ENCODE measurements at regions not wholly inside any gene's neighbourhood (a gene's known extent, or its start where the extent isn't known, plus 50 kb on each side); places are given as distances from the start of the nearest gene placed in this dataset.

DNA sequence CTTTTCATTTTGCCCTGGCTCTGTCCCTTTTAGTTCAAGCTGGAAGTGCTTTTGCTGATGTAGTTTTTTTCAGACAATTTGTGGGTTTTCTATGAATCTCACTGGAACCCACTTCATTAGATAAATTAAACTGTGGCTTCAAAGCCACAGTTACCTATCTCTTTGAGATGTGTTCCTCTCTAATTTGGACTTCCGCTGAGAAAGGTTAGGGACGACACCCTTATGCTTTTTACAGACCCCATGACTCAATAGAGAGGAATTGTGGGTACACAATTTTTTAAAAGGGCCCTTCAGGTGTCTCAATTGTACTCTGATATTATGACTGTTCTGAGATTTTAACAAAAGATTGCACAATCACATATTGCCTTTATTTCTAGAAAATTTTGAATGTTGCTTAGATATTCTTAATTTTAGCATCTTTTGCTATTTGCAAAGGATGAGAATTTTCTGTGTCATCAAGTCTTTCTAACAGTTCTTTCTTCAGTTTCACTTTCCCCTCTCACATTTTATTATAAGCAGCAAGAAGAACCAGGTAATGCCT lies 110.6 kb downstream of the GADD45G start:
- TF ChIP-seq, protein P1, sequence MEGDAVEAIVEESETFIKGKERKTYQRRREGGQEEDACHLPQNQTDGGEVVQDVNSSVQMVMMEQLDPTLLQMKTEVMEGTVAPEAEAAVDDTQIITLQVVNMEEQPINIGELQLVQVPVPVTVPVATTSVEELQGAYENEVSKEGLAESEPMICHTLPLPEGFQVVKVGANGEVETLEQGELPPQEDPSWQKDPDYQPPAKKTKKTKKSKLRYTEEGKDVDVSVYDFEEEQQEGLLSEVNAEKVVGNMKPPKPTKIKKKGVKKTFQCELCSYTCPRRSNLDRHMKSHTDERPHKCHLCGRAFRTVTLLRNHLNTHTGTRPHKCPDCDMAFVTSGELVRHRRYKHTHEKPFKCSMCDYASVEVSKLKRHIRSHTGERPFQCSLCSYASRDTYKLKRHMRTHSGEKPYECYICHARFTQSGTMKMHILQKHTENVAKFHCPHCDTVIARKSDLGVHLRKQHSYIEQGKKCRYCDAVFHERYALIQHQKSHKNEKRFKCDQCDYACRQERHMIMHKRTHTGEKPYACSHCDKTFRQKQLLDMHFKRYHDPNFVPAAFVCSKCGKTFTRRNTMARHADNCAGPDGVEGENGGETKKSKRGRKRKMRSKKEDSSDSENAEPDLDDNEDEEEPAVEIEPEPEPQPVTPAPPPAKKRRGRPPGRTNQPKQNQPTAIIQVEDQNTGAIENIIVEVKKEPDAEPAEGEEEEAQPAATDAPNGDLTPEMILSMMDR (conservative IDR thresholded peaks at IDR 0.05; ENCODE audit: low read length): no peak
- TF ChIP-seq EZH2phosphoT487 (IDR thresholded peaks at IDR 0.05; ENCODE audit: borderline replicate concordance, low read depth, low read length): no peak

All from OCI-LY7 (cell line).